HCT116 (cell line): ENCODE measurements at regions not wholly inside any gene's neighbourhood (a gene's known extent, or its start where the extent isn't known, plus 50 kb on each side); places are given as distances from the start of the nearest gene placed in this dataset.

Experiments
- ATAC-seq: fragments of 200-7000 bp; cut with Tn5 transposase; 2 replicates; pipeline ENCODE4 v1.9.1; 2020; ENCODE audit warnings: mild to moderate bottlenecking, moderate library complexity
- BruUV-seq: library from RNA; stranded (reverse); fragments of 400-500 nt; replicated peaks from 2 replicates; lab custom pipeline; 2021; lab: Mats Ljungman, UMichigan
- CTCF ChIA-PET: fragments of 300-600 bp; sonication (Branson Sonifier 250); formaldehyde crosslinking; loops from one replicate; lab custom pipeline; 2021; ENCODE audit warnings: antibody characterized with exemption; lab: Charles Lee
- POLR2A ChIA-PET: fragments of 300-600, 350-600 bp; sonication (Branson Sonifier 250); formaldehyde crosslinking; loops from one replicate; lab custom pipeline; 2021; ENCODE audit warnings: antibody characterized with exemption; lab: Charles Lee
- RAD21 ChIA-PET, 2 experiments: fragments of 300-600 bp; sonication (Branson Sonifier 250); formaldehyde crosslinking; loops; one replicate each; lab custom pipeline; 2023; ENCODE audit warnings: low total read pairs in 2 of 2; ENCODE audit not compliant: uncharacterized antibody in 2 of 2, unreplicated experiment in 2 of 2, low non-redundant PET in 1 of 2; lab: Charles Lee
- DNase-seq: peaks from one replicate; pipeline ENCODE4 v3.0.0-alpha.2; 2010; ENCODE audit warnings: low read depth, low spot score
- H2AFZ ChIP-seq: fragments of 200-600 bp; shearing (Covaris generic), sonication (generic); 2 replicates; pipeline ENCODE4 v1.6.1; 2017; ENCODE audit warnings: low read depth, mixed run types, mixed read lengths, antibody characterized with exemption, low read length; ENCODE audit not compliant: poor library complexity, severe bottlenecking
- H3K27ac ChIP-seq: 2 replicates; pipeline ENCODE4 v1.5.1; 2012; ENCODE audit warnings: low read depth, low read length
- H3K27me3 ChIP-seq: fragments of 200-600 bp; sonication (generic); 2 replicates; pipeline ENCODE4 v1.6.1; 2016; ENCODE audit warnings: mixed run types, low read length, mixed read lengths; ENCODE audit not compliant: insufficient read depth
- H3K36me3 ChIP-seq, 2 experiments: fragments of 200-500 bp in 1 of 2; fragments of 200-600 bp in 1 of 2; sonication (Bioruptor generic) in 1 of 2; sonication (generic) in 1 of 2; 2 replicates each; pipeline versions ENCODE4 v1.5.1 to v1.6.1; 2014 to 2016; ENCODE audit warnings: low read length in 2 of 2, inconsistent platforms in 1 of 2, mixed read lengths in 1 of 2, mixed run types in 1 of 2; ENCODE audit not compliant: insufficient read depth in 2 of 2, control insufficient read depth in 1 of 2
- H3K4me1 ChIP-seq, 2 experiments: fragments of 200-600 bp in 1 of 2; sonication (generic) in 1 of 2; 2 replicates each; pipeline versions ENCODE4 v1.5.1 to v1.6.1; 2012 to 2017; ENCODE audit warnings: low read length in 2 of 2, inconsistent platforms in 1 of 2, mild to moderate bottlenecking in 1 of 2, mixed read lengths in 1 of 2, mixed run types in 1 of 2, moderate library complexity in 1 of 2; ENCODE audit not compliant: insufficient read depth in 2 of 2, control insufficient read depth in 1 of 2
- H3K4me2 ChIP-seq: fragments of 200-600 bp; sonication (generic); 2 replicates; pipeline ENCODE4 v1.6.1; 2017; ENCODE audit warnings: mixed run types, low read length, mixed read lengths
- H3K4me3 ChIP-seq, 2 experiments: fragments of 200-600 bp in 1 of 2; sonication (generic) in 1 of 2; replicated peaks in 1 of 2; 2 replicates each; pipeline ENCODE4 v1.5.1; 2011 to 2016; ENCODE audit warnings: low read length in 2 of 2, control low read depth in 1 of 2, low read depth in 1 of 2, mild to moderate bottlenecking in 1 of 2, mixed read lengths in 1 of 2, mixed run types in 1 of 2
- H3K79me2 ChIP-seq: fragments of 200-600 bp; sonication (generic); 2 replicates; pipeline ENCODE4 v1.6.1; 2017; ENCODE audit warnings: mild to moderate bottlenecking, mixed run types, low read length, moderate library complexity, mixed read lengths; ENCODE audit not compliant: insufficient read depth
- H3K9ac ChIP-seq: fragments of 200-600 bp; sonication (generic); 2 replicates; pipeline ENCODE4 v1.6.1; 2016; ENCODE audit warnings: low read length, mixed read lengths
- H3K9me2 ChIP-seq: fragments of 200-600 bp; sonication (generic), shearing (Covaris generic); 2 replicates; pipeline ENCODE4 v1.6.1; 2017; ENCODE audit warnings: mixed run types, mild to moderate bottlenecking, moderate library complexity; ENCODE audit not compliant: insufficient read depth
- H3K9me3 ChIP-seq, 2 experiments: fragments of 200-500 bp in 1 of 2; fragments of 200-600 bp in 1 of 2; sonication (Bioruptor generic) in 1 of 2; sonication (generic) in 1 of 2; 2 replicates each; pipeline ENCODE4 v1.6.1; 2014 to 2017; ENCODE audit warnings: low read length in 2 of 2, mixed read lengths in 2 of 2, inconsistent platforms in 1 of 2, low read depth in 1 of 2, mild to moderate bottlenecking in 1 of 2, mixed run types in 1 of 2, moderate library complexity in 1 of 2; ENCODE audit not compliant: control insufficient read depth in 1 of 2, insufficient read depth in 1 of 2
- H4K20me1 ChIP-seq: fragments of 200-600 bp; sonication (generic), shearing (Covaris generic); 2 replicates; pipeline ENCODE4 v1.6.1; 2017; ENCODE audit warnings: mixed run types, mild to moderate bottlenecking, moderate library complexity; ENCODE audit not compliant: insufficient read depth
- CBX3 ChIP-seq: IDR thresholded peaks from 2 replicates; pipeline ENCODE4 v1.6.1; 2012; ENCODE audit warnings: low read depth
- CEBPB ChIP-seq: IDR thresholded peaks from 2 replicates; pipeline ENCODE4 v1.6.1; 2012; ENCODE audit warnings: low read depth
- EZH2 ChIP-seq: fragments of 200-600 bp; sonication (generic); IDR thresholded peaks from 2 replicates; pipeline ENCODE4 v1.6.1; 2017; ENCODE audit warnings: antibody characterized with exemption, mixed run types
- EZH2phosphoT487 ChIP-seq: fragments of 200-600 bp; IDR thresholded peaks from 2 replicates; pipeline ENCODE4 v1.6.1; 2018; ENCODE audit warnings: antibody characterized with exemption, borderline replicate concordance
- FOSL1 ChIP-seq: IDR thresholded peaks from 2 replicates; pipeline ENCODE4 v1.6.1; 2012; ENCODE audit warnings: low read depth
- JUND ChIP-seq: IDR thresholded peaks from 2 replicates; pipeline ENCODE4 v1.6.1; 2012
- POLR2A ChIP-seq: IDR thresholded peaks from 2 replicates; pipeline ENCODE4 v1.7.0; 2011; ENCODE audit warnings: borderline replicate concordance; ENCODE audit not compliant: insufficient read depth, insufficient read length; ENCODE audit errors: extremely low read depth
- POLR2AphosphoS5 ChIP-seq: IDR thresholded peaks from 2 replicates; pipeline ENCODE4 v1.6.1; 2011; ENCODE audit warnings: mild to moderate bottlenecking, low read depth, low read length, moderate library complexity
- RAD21 ChIP-seq: IDR thresholded peaks from 2 replicates; pipeline ENCODE4 v1.6.1; 2012; ENCODE audit warnings: low read depth, mild to moderate bottlenecking
- SIN3A ChIP-seq: IDR thresholded peaks from 2 replicates; pipeline ENCODE4 v1.6.1; 2012; ENCODE audit warnings: low read depth
- SP1 ChIP-seq: IDR thresholded peaks from 2 replicates; pipeline ENCODE4 v1.6.1; 2012; ENCODE audit warnings: low read depth
- TCF7L2 ChIP-seq: IDR thresholded peaks from 2 replicates; pipeline ENCODE4 v1.7.0; 2011; ENCODE audit warnings: borderline replicate concordance, inconsistent platforms; ENCODE audit not compliant: insufficient read depth, insufficient read length; ENCODE audit errors: extremely low read depth
- YY1 ChIP-seq: IDR thresholded peaks from 2 replicates; pipeline ENCODE4 v1.6.1; 2011; ENCODE audit warnings: low read length, low read depth, moderate library complexity, mild to moderate bottlenecking; ENCODE audit not compliant: insufficient replicate concordance; ENCODE audit errors: extremely low read depth
- ZFX ChIP-seq: fragments of 450-650 bp; IDR thresholded peaks from 2 replicates; pipeline ENCODE4 v1.6.1; 2017
- ZNF274 ChIP-seq: fragments of 200-500 bp; sonication (Bioruptor generic); IDR thresholded peaks from 2 replicates; pipeline ENCODE4 v1.6.1; 2014; ENCODE audit warnings: mild to moderate bottlenecking, low read depth, low read length, inconsistent platforms
- intact Hi-C: fragments of 100-400 bp; cut with micrococcal nuclease; formaldehyde crosslinking; loops from 2 replicates; pipeline ENCODE4 v1.10.0; 2022
- TF ChIP-seq, protein P1 (sequence below): IDR thresholded peaks from 2 replicates; pipeline ENCODE4 v1.6.1; 2012
- TF ChIP-seq, protein P2 (sequence below): IDR thresholded peaks from 2 replicates; pipeline ENCODE4 v1.6.1; 2011; ENCODE audit warnings: mild to moderate bottlenecking, low read length, moderate library complexity; ENCODE audit not compliant: insufficient replicate concordance; ENCODE audit errors: extremely low read depth

DNA sequence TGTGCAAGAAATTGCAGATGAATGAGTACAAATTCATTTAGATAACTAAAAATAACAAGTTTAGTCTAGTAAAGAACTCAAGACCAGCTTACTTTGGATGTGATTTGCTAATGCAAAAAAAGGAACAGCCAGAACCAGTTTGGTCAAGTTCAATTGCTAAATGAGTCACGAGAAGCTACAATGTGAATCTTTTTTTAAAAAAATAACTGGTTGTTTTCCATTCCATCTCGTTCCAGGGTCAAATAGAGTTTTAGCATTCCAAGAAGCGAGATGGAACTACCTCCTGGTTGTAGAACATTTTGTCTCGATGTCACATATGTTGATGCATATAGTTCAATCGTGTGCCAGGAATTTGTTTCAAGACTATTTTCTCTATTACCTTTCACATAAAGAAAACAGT is 65.0 kb upstream of the IKZF2 start:
- Histone ChIP-seq H3K27me3 (no peaks in the 10 kb centered on the region), H3K79me2 (no peaks in the 10 kb centered on the region), H3K4me1 (no peaks in the 10 kb centered on the region), H3K9me3 (no peaks in the 10 kb centered on the region), H3K27ac (no peak overlapping the region), H3K4me2 (no peak overlapping the region), H3K36me3 (no peaks in the 10 kb centered on the region), H2AFZ (no peak overlapping the region), H3K4me3 (no peak overlapping the region), H4K20me1 (no peaks in the 10 kb centered on the region), H3K9ac (no peak overlapping the region), H3K9me2 (no peaks in the 10 kb centered on the region)
- DNase-seq (no peak), ATAC-seq (no peak)
- BruUV-seq: no TSS peak
- ChIA-PET CTCF (no interaction called here), RAD21 (no interaction called here), POLR2A (no interaction called here)
- intact Hi-C loops: no loop called here
- TF ChIP-seq, protein P1, sequence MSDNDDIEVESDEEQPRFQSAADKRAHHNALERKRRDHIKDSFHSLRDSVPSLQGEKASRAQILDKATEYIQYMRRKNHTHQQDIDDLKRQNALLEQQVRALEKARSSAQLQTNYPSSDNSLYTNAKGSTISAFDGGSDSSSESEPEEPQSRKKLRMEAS: no peak
- TF ChIP-seq JUND: no peak
- no peak for TF ChIP-seq SP1

DNA sequence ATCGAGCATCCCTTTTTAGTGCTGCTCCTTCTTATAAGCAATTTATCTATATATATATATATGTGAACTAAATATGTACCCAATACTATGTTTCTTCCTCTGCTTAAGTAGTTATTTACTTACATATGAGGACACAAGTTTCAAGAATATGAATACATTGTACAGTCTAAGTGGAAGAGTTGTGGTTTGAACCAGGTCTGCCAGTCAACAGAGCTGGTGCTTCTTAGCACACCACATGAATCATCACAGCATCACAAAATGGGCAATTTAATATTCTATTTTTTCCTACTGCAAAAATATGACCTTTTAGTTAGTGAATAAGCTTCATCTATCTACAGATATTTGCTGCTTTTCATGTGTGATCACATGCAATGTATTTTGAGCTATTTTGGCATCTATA is 64.4 kb upstream of the SPAG16 start:
- no peak for DNase-seq
- Histone ChIP-seq H3K36me3 (no peaks in the 10 kb centered on the region), H3K4me3 (no peak overlapping the region), H3K9me3 (no peaks in the 10 kb centered on the region), H3K9me2 (no peaks in the 10 kb centered on the region), H4K20me1 (no peaks in the 10 kb centered on the region), H2AFZ (no peak overlapping the region), H3K79me2 (no peaks in the 10 kb centered on the region), H3K27ac (no peak overlapping the region), H3K9ac (no peak overlapping the region), H3K4me2 (no peak overlapping the region), H3K4me1 (no peaks in the 10 kb centered on the region), H3K27me3 (no peaks in the 10 kb centered on the region)
- RAD21 ChIA-PET: no interaction called here
- CTCF ChIA-PET: no interaction called here
- ATAC-seq: no peak
- no TSS peak for BruUV-seq
- intact Hi-C loops: no loop called here
- POLR2A ChIA-PET: no interaction called here
- TF ChIP-seq TCF7L2 (no peak), CBX3 (no peak), POLR2A (no peak), JUND (no peak), POLR2AphosphoS5 (no peak), SP1 (no peak), SIN3A (no peak), RAD21 (no peak), EZH2phosphoT487 (no peak), EZH2 (no peak), ZFX (no peak), YY1 (no peak), FOSL1 (no peak), ZNF274 (no peak), CEBPB (no peak)
- TF ChIP-seq, protein P2, sequence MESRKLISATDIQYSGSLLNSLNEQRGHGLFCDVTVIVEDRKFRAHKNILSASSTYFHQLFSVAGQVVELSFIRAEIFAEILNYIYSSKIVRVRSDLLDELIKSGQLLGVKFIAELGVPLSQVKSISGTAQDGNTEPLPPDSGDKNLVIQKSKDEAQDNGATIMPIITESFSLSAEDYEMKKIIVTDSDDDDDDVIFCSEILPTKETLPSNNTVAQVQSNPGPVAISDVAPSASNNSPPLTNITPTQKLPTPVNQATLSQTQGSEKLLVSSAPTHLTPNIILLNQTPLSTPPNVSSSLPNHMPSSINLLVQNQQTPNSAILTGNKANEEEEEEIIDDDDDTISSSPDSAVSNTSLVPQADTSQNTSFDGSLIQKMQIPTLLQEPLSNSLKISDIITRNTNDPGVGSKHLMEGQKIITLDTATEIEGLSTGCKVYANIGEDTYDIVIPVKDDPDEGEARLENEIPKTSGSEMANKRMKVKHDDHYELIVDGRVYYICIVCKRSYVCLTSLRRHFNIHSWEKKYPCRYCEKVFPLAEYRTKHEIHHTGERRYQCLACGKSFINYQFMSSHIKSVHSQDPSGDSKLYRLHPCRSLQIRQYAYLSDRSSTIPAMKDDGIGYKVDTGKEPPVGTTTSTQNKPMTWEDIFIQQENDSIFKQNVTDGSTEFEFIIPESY: no peak
- TF ChIP-seq, protein P1: no peak
